HG03558 (cell line): ENCODE measurements at regions not wholly inside any gene's neighbourhood (a gene's known extent, or its start where the extent isn't known, plus 50 kb on each side); places are given as distances from the start of the nearest gene placed in this dataset.

Source experiments
- ATAC-seq: cut with Tn5 transposase; IDR thresholded peaks from one replicate; pipeline ENCODE4 v1.9.1; 2021; ENCODE audit warnings: moderate number of reproducible peaks; ENCODE audit not compliant: unreplicated experiment; ENCODE audit errors: extremely low read depth

GRCh38 chr11:109993786-109994185 lies 99.4 kb upstream of the ZC3H12C start:
- no peak for ATAC-seq

GRCh38 chr11:109994907-109995306 lies 98.3 kb upstream of the ZC3H12C start:
- no peak for ATAC-seq

GRCh38 chr11:109996060-109996459 lies 97.1 kb upstream of the ZC3H12C start:
- no peak for ATAC-seq

GRCh38 chr11:109998921-109999320 lies 94.3 kb upstream of the ZC3H12C start:
- ATAC-seq, result no peak

- peak; percentile 99 for ATAC-seq
Measured at GRCh38 chr11:110000031-110000502, 93.1 kb upstream of the ZC3H12C start.

- no peak for ATAC-seq
Measured at GRCh38 chr11:110000850-110001249, 92.3 kb upstream of the ZC3H12C start.

GRCh38 chr11:110003426-110003825 lies 89.8 kb upstream of the ZC3H12C start:
- no peak for ATAC-seq

GRCh38 chr11:110011595-110011994 lies 81.6 kb upstream of the ZC3H12C start:
- ATAC-seq, result no peak

DNA sequence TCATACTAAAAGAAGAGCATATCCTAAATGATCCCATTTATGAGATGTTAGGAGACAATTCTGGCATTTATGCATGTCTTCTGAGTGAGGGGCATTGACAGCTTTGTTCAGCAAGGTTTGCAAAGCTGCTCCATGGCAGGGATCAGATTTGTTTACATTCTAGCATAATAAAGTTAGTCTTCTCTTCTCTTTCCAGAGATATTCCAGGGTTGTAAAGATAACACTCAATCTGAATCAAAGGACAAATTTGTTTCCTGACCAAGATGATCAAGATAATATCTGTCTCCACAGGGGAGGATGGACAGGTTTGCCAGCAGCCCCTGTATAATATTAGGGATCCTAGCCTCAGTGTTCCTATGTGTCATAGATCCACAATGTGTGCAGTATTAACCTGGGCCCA lies 77.5 kb upstream of the ZC3H12C start:
- no peak for ATAC-seq

DNA sequence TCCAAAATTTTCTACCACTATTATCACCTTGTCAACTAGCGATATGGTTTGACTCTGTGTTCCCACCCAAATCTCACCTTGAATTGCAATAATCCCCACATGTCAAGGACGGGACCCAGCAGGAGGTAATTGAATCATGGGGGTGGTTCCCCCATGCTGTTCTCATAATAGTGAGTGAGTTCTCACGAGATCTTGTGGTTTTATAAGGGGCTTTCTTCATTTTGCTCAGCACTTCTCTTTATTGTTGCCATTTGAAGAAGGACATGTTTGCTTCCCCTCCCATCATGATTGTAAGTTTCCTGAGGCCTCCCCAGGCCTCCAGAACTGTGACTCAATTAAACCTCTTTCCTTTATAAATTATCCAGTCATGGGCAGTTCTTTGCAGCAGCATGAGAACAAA lies 73.5 kb upstream of the ZC3H12C start:
- ATAC-seq, result no peak

- no peak for ATAC-seq
Measured at GRCh38 chr11:110022548-110022947, 70.6 kb upstream of the ZC3H12C start.

DNA sequence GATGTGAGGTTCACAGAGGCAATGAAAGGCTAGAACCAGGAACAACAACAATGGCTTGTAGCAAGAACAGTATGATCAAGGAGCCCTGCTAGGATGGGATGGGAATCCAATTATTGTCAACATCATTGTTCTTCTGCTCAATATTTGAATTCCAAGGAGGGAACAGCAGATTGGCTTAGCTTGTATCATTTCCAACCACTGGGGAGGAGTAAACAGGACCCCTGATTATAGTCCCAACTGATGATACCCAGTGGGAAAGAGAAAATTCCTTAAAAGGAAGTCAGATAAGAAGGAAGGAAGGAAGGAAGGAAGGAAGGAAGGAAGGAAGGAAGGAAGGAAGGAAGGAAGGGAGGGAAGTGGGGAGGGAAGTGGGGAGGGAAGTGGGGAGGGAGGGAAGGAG lies 69.5 kb upstream of the ZC3H12C start:
- no peak for ATAC-seq

- ATAC-seq, result peak; percentile 83
Measured at GRCh38 chr11:110026858-110027626, 66.2 kb upstream of the ZC3H12C start.

DNA sequence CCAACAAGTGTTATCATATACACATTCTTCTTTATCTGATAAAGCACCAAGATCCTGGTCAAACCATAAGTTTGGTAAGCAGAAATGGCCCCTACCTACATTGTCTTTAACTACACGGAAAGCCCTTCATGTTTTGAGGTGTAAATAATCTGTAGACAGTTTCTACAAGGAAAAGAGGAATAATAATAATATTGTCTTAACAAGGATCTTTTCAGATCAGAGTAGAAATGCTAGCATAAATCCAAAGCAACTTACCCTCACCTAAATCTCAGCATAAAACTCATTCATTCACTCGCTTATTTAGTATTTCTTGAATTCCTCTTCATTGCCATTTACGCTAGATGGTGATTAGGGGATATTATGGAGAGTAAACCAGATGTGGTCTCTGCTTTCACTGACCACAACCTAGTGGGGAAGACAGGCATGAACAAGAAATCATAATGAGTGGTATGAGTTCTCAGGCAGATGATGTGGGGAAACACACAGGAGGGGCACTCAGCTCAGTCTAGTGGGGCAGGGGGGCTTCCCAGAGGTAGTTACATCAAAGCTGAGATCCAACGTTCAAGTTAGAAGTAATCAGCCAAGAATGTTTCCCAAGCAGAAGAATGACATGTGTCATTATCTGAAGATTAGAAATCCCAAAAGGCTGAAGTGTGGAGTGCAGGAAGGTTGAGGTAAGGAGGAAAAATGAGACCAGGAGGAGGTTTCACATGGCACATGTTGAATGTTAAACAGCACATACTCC lies 65.4 kb upstream of the ZC3H12C start:
- no peak for ATAC-seq

- no peak for ATAC-seq
Measured at GRCh38 chr11:110028921-110029320, 64.3 kb upstream of the ZC3H12C start.

GRCh38 chr11:110029714-110030113 lies 63.5 kb upstream of the ZC3H12C start:
- ATAC-seq, result no peak

DNA sequence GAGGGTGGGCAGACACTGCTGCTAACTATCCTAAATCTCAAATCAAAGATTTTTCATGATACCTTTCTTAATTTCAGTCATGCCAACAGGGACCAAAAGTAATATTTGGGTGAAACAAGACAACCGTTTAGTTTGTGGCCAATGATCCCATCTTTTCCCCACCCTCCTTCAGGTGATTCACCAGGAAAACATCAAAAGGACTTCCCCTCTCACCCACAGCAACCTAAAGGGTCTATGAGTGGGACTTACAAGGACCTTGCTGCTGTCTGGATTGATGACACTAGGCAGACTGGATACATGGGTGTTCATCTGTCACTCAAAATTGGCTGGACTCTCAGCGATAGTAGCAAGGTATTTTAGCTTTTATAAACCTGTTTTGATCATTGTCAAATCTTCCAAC lies 62.0 kb upstream of the ZC3H12C start:
- no peak for ATAC-seq

DNA sequence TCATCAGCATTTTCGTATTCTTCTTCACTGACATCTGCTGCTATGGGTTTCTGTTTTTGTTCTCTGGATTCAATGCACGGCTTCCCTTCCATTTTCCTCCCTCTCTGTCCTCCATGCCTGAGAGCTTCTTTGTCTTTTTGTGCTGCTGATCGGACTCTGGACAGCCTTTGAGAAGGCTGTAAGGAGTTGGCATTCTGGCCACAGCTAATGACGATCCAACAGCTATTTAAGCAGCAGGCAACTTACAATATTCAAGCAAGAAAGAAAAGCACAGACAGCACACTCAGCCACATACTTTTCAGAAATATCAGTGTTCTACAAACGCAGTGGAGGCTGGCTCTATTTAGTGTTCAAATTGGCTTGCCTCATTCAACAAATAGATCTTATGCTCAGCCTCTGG lies 60.9 kb upstream of the ZC3H12C start:
- ATAC-seq, result no peak

DNA sequence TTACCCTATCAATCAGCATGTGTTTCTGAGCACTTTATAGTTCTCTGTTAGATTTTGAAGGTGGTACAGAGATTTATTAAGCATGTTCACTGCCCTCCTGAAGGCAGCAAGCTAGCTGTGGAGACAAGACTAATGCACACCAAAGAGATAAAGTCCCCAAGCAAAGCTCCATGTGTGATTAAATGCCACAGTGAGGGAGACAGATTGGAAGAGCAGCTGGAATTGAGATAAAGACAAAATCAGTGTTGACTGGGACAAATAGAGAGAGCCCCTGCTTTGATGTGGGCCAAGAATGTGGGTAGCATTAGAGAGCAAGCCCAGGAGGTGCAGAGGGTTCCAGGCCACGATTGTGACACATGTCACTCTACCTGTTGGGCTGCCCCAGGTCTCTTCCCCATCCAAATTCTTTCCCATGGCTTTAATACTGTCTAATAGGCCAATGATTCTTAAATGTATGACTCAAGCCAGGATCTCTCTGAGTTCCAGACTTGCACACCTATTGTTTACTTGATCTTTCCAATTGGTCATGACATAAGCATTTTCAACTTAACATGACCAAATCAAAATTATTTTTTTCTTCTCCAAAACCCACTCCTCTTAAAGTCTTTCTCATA lies 60.1 kb upstream of the ZC3H12C start:
- no peak for ATAC-seq

- no peak for ATAC-seq
Measured at GRCh38 chr11:110034806-110035205, 58.4 kb upstream of the ZC3H12C start.

DNA sequence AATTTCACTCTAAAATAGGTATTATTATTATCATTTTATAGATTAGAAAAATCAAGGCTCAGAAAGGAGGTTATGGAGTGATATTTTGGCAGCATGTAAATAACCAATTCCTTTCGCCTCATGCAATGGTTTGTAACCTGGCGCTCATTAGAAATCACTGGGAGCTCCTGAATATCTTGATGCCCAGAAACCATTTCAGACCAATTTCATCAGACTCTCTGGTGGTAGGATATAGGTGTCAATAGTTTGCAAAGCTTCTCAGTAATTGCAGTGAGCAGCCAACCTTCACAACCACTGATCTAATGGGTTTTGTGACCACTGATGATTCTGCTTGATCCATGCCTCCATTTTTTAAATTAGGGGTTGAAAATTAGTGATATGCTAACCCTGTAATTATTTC lies 57.8 kb upstream of the ZC3H12C start:
- no peak for ATAC-seq
